Small intestine (tissue), 7 donors: ENCODE measurements at regions not wholly inside any gene's neighbourhood (a gene's known extent, or its start where the extent isn't known, plus 50 kb on each side); places are given as distances from the start of the nearest gene placed in this dataset.

Source experiments
- DNase-seq, 2 donors: peaks; one replicate each; pipeline versions ENCODE4 v3.0.0 to v3.0.0-alpha.2; 2013
- FAIRE-seq: peaks from 2 replicates; lab custom pipeline; 2012; peaks lifted over from hg19 to GRCh38; lab: Jason Lieb, UNC
- H3K27ac ChIP-seq, 3 donors: one replicate each; pipeline ENCODE4 v1.5.1; 2013; ENCODE audit warnings: low read length in 2 of 3, mild to moderate bottlenecking in 2 of 3, control low read depth in 1 of 3, inconsistent platforms in 1 of 3, low read depth in 1 of 3, moderate library complexity in 1 of 3
- H3K27me3 ChIP-seq, 3 donors: one replicate each; pipeline ENCODE4 v1.6.1; 2013; ENCODE audit warnings: low read length in 3 of 3, inconsistent platforms in 1 of 3; ENCODE audit not compliant: control insufficient read depth in 3 of 3, insufficient read depth in 3 of 3
- H3K36me3 ChIP-seq, 3 donors: one replicate each; pipeline ENCODE4 v1.6.1; 2013; ENCODE audit warnings: low read length in 3 of 3, inconsistent platforms in 1 of 3, low read depth in 1 of 3, mild to moderate bottlenecking in 1 of 3, moderate library complexity in 1 of 3; ENCODE audit not compliant: control insufficient read depth in 3 of 3, insufficient read depth in 2 of 3
- H3K4me1 ChIP-seq, 3 donors: one replicate each; pipeline ENCODE4 v1.6.1; 2013; ENCODE audit warnings: low read length in 2 of 3, inconsistent platforms in 1 of 3, low read depth in 1 of 3, mild to moderate bottlenecking in 1 of 3, moderate library complexity in 1 of 3; ENCODE audit not compliant: control insufficient read depth in 3 of 3, insufficient read depth in 2 of 3
- H3K4me3 ChIP-seq, 3 donors: one replicate each; pipeline ENCODE4 v1.5.1; 2013; ENCODE audit warnings: low read length in 3 of 3, control low read depth in 1 of 3, inconsistent platforms in 1 of 3, low read depth in 1 of 3, mild to moderate bottlenecking in 1 of 3, moderate library complexity in 1 of 3
- H3K9me3 ChIP-seq, 2 donors: one replicate each; pipeline ENCODE4 v1.6.1; 2013; ENCODE audit warnings: low read depth in 1 of 2, low read length in 1 of 2; ENCODE audit not compliant: control insufficient read depth in 2 of 2, insufficient read depth in 1 of 2
- WGBS, 3 donors: extraction: QIAGEN DNeasy Blood & Tissue Kit; methylation state at CpG; one replicate each; pipeline ENCODE4 v1.1.7; 2013; 5-methylcytosine and 5-hydroxymethylcytosine counted together
- donor health status: healthy with polysubstance abuse.
- donor health status: control.
- donor health status: control.
- donor health status: Bipolar disorder and iron deficiency.
- donor health status: healthy.

- FAIRE-seq = no peak
- 48 to 75% (median 63%) methylated on average over 2 of the region's 2 CpGs for WGBS, 3 donors
- no peak for DNase-seq
- Histone ChIP-seq H3K27ac (no peak overlapping the region), H3K4me3 (no peak overlapping the region), H3K36me3 (no peaks in the 10 kb centered on the region), H3K4me1 (no peaks in the 10 kb centered on the region), H3K27me3 (no peaks in the 10 kb centered on the region), H3K9me3 (no peaks in the 10 kb centered on the region)
Measured at GRCh38 chr4:125719987-125720386, 405.2 kb downstream of the FAT4 start.

GRCh38 chr4:125722009-125722408 lies 407.3 kb downstream of the FAT4 start:
- Histone ChIP-seq H3K36me3 (no peaks in the 10 kb centered on the region), H3K4me3 (no peak overlapping the region), H3K4me1 (no peaks in the 10 kb centered on the region), H3K27me3 (no peaks in the 10 kb centered on the region), H3K27ac (no peak overlapping the region), H3K9me3 (no peaks in the 10 kb centered on the region)
- no peak for FAIRE-seq
- DNase-seq = no peak
- WGBS, 3 donors = 90 to 96% (median 92%) methylated on average over 2 of the region's 2 CpGs

GRCh38 chr4:125725957-125726525 lies 411.3 kb downstream of the FAT4 start:
- no peaks in the 10 kb centered on the region for H3K9me3 ChIP-seq
- no peak for DNase-seq
- H3K4me3 ChIP-seq = no peak overlapping the region
- H3K4me1 ChIP-seq = no peaks in the 10 kb centered on the region
- H3K27me3 ChIP-seq = no peaks in the 10 kb centered on the region
- H3K27ac ChIP-seq = no peak overlapping the region
- no peaks in the 10 kb centered on the region for H3K36me3 ChIP-seq
- FAIRE-seq = no peak
- WGBS, 3 donors = 51 to 71% (median 65%) methylated on average over 4 of the region's 4 CpGs

GRCh38 chr4:125727931-125728330 lies 413.2 kb downstream of the FAT4 start:
- H3K27ac ChIP-seq = no peak overlapping the region
- H3K4me3 ChIP-seq = no peak overlapping the region
- no peaks in the 10 kb centered on the region for H3K36me3 ChIP-seq
- DNase-seq = no peak
- H3K4me1 ChIP-seq = no peaks in the 10 kb centered on the region
- no peaks in the 10 kb centered on the region for H3K27me3 ChIP-seq
- WGBS, 3 donors = 92 to 95% (median 93%) methylated on average over 2 of the region's 2 CpGs
- no peaks in the 10 kb centered on the region for H3K9me3 ChIP-seq
- no peak for FAIRE-seq

GRCh38 chr4:125728568-125728967 lies 413.8 kb downstream of the FAT4 start:
- no peak for DNase-seq
- FAIRE-seq = no peak
- Histone ChIP-seq H3K4me1 (no peaks in the 10 kb centered on the region), H3K9me3 (no peaks in the 10 kb centered on the region), H3K27ac (no peak overlapping the region), H3K27me3 (no peaks in the 10 kb centered on the region), H3K36me3 (no peaks in the 10 kb centered on the region), H3K4me3 (no peak overlapping the region)
- 55 to 71% (median 62%) methylated on average over 2 of the region's 2 CpGs for WGBS, 3 donors

- Histone ChIP-seq H3K27ac (no peak overlapping the region), H3K27me3 (no peaks in the 10 kb centered on the region), H3K36me3 (no peaks in the 10 kb centered on the region), H3K4me3 (no peak overlapping the region), H3K4me1 (no peaks in the 10 kb centered on the region), H3K9me3 (no peaks in the 10 kb centered on the region)
- no peak for DNase-seq
- FAIRE-seq = no peak
Measured at GRCh38 chr4:125729171-125729570, 414.4 kb downstream of the FAT4 start.

GRCh38 chr4:125732632-125733031 lies 417.9 kb downstream of the FAT4 start:
- no peaks in the 10 kb centered on the region for H3K27me3 ChIP-seq
- no peak for FAIRE-seq
- no peak for DNase-seq
- H3K27ac ChIP-seq = no peak overlapping the region
- H3K4me1 ChIP-seq = no peaks in the 10 kb centered on the region
- WGBS, 3 donors = 37 to 67% (median 41%) methylated on average over 1 of the region's 1 CpG
- H3K36me3 ChIP-seq = no peaks in the 10 kb centered on the region
- no peak overlapping the region for H3K4me3 ChIP-seq
- no peaks in the 10 kb centered on the region for H3K9me3 ChIP-seq

GRCh38 chr4:125734504-125734903 lies 419.7 kb downstream of the FAT4 start:
- WGBS, 3 donors = 55 to 81% (median 64%) methylated on average over 5 of the region's 5 CpGs
- FAIRE-seq (no peak), DNase-seq (no peak)
- Histone ChIP-seq H3K4me1 (no peaks in the 10 kb centered on the region), H3K36me3 (no peaks in the 10 kb centered on the region), H3K27ac (no peak overlapping the region), H3K4me3 (no peak overlapping the region), H3K27me3 (no peaks in the 10 kb centered on the region), H3K9me3 (no peaks in the 10 kb centered on the region)

GRCh38 chr4:125735102-125735501 lies 420.3 kb downstream of the FAT4 start:
- Histone ChIP-seq H3K4me3 (no peak overlapping the region), H3K27ac (no peak overlapping the region), H3K27me3 (no peaks in the 10 kb centered on the region), H3K36me3 (no peaks in the 10 kb centered on the region), H3K9me3 (no peaks in the 10 kb centered on the region), H3K4me1 (no peaks in the 10 kb centered on the region)
- FAIRE-seq = no peak
- 47 to 61% (median 51%) methylated on average over 4 of the region's 4 CpGs for WGBS, 3 donors
- DNase-seq = no peak
